Ishikawa (cell line): ENCODE measurements at regions not wholly inside any gene's neighbourhood (a gene's known extent, or its start where the extent isn't known, plus 50 kb on each side); places are given as distances from the start of the nearest gene placed in this dataset.

Source experiments
- CREB1 ChIP-seq: IDR thresholded peaks from 2 replicates; pipeline ENCODE4 v1.6.1; 2012; ENCODE audit warnings: low read depth
- EP300 ChIP-seq: IDR thresholded peaks from 2 replicates; pipeline ENCODE4 v1.6.1; 2012; ENCODE audit warnings: borderline replicate concordance
- NFIC ChIP-seq: IDR thresholded peaks from 2 replicates; pipeline ENCODE4 v1.6.1; 2012

DNA sequence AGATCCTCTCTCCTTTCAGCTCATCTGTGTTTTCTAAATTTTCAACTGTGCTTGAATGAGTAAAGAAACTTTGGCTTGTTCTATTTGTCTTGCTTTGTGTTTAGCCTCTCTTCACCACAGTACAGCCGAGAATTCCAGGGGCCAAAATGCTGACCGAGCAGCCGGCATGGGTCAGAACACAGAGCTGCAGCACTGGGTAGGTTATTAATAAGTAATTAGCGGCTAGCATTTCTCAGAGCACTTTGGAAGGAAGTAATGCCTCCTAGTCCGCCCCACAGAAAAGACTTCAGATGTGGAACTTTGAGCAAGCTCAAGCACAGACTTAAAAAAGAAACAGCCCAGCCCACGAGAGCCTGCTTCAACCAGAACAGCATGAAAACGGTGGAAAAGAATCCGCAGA lies 343.9 kb downstream of the ARRDC4 start:
- no peak for TF ChIP-seq NFIC
- TF ChIP-seq CREB1: no peak
- no peak for TF ChIP-seq EP300
